Renal cortex interstitium (tissue), 11 donors: ENCODE measurements at regions not wholly inside any gene's neighbourhood (a gene's known extent, or its start where the extent isn't known, plus 50 kb on each side); places are given as distances from the start of the nearest gene placed in this dataset.

ENCODE experiments used
- DNase-seq, 11 donors: peaks; one replicate each; pipeline ENCODE4 v3.0.0-alpha.2; 2013; ENCODE audit warnings: low read depth in 9 of 11, low spot score in 4 of 11; ENCODE audit errors: extremely low read depth in 1 of 11

GRCh38 chr6:105968603-105969333 lies 117.4 kb upstream of the PRDM1 start:
- DNase-seq: no peak

GRCh38 chr6:105967917-105968602 lies 118.1 kb upstream of the PRDM1 start:
- DNase-seq: no peak

GRCh38 chr6:105966481-105966880 lies 119.7 kb upstream of the PRDM1 start:
- no peak for DNase-seq

- DNase-seq: no peak
Observed at GRCh38 chr6:105964979-105965760, 121.0 kb upstream of the PRDM1 start.

GRCh38 chr6:105954148-105954547 lies 132.0 kb upstream of the PRDM1 start:
- no peak for DNase-seq

- no peak for DNase-seq
Observed at GRCh38 chr6:105952772-105953690, 133.1 kb upstream of the PRDM1 start.

- DNase-seq: no peak
Observed at GRCh38 chr6:105952326-105952725, 133.8 kb upstream of the PRDM1 start.

- DNase-seq: no peak
Observed at GRCh38 chr6:105951322-105951721, 134.8 kb upstream of the PRDM1 start.

- DNase-seq: no peak
Observed at GRCh38 chr6:105949869-105950268, 136.3 kb upstream of the PRDM1 start.

GRCh38 chr6:105943514-105943913 lies 142.6 kb upstream of the PRDM1 start:
- no peak for DNase-seq

GRCh38 chr6:105941621-105942412 lies 144.3 kb upstream of the PRDM1 start:
- no peak for DNase-seq

- no peak for DNase-seq
Observed at GRCh38 chr6:105940990-105941389, 145.1 kb upstream of the PRDM1 start.

- DNase-seq: no peak
Observed at GRCh38 chr6:105936972-105937371, 149.2 kb upstream of the PRDM1 start.

GRCh38 chr6:105935416-105935815 lies 150.7 kb upstream of the PRDM1 start:
- no peak for DNase-seq

GRCh38 chr6:105934708-105935107 lies 151.4 kb upstream of the PRDM1 start:
- no peak for DNase-seq

GRCh38 chr6:105932440-105932839 lies 153.7 kb upstream of the PRDM1 start:
- no peak for DNase-seq

- no peak for DNase-seq
Observed at GRCh38 chr6:105929626-105930025, 156.5 kb upstream of the PRDM1 start.

GRCh38 chr6:105926318-105926717 lies 159.8 kb upstream of the PRDM1 start:
- DNase-seq: no peak
